Mucosa of gallbladder (tissue), 1 donor: ENCODE measurements at regions not wholly inside any gene's neighbourhood (a gene's known extent, or its start where the extent isn't known, plus 50 kb on each side); places are given as distances from the start of the nearest gene placed in this dataset.
"Not testable (repeated sequence)": the region's sequence is repeated elsewhere in the genome, so short reads cannot be mapped to it uniquely, and the experiment has no call there.

Source experiments
- DNase-seq: peaks from one replicate; pipeline ENCODE4 v3.0.0-alpha.2; 2020; ENCODE audit warnings: low spot score
- donor health status: DM: no; HTN: no; CAD: no.

DNA sequence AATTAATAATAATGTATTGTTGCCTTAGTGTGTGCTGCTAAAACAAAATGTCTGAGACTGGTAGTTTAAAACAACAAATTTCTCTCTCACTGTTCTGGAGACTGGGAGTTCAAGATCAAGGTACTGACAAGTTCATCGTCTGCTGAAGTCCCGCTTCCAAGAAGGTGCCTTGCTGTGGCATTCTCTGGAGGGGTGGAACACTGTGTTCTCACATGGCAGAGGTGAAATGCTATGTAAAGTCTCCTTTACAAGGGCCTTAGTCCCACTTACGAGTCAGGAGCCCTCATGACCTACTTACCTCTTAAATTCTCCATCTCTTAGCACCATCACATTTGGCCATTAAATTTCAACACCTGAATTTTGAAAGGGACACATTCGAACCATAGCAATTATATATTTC, 299.2 kb upstream of the RBMS1 start:
- no peak for DNase-seq

DNA sequence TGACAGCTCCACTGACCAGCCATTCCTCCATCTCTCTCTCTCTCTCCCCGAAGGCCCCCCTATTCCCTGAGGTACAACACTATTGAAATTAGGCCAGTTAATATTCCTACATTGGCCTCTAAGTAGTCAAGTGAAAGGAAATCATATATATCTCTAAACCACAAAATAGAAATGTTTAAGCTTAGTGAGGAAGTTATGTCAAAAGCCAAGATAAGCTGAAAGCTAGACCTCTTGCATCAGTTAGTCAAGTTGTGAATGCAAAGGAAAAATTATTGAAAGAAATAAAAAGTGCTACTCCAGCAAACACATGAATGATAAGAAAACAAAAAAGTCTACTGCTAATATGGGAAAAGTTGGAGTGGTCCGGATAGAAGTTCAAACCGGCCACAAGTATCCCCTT, 301.3 kb upstream of the RBMS1 start:
- DNase-seq = no peak

DNA sequence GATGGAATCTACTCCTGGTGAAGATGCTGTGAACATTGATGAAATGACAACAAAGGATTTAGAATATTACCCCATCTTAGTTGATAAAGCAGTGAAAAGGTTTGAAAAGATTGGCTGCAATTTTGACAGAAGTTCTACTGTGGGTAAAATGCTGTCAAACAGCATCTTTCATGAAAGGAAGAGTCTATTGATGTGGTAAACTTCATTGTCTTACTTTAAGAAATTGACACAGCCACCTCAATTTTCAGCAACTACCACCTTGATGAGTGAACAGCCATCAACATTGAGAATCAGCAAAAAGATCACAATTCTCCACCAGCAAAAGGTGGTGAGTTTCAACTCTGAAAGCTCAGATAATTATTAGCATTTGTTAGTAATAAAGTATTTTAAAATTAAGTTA, 310.3 kb upstream of the RBMS1 start:
- no peak for DNase-seq

DNA sequence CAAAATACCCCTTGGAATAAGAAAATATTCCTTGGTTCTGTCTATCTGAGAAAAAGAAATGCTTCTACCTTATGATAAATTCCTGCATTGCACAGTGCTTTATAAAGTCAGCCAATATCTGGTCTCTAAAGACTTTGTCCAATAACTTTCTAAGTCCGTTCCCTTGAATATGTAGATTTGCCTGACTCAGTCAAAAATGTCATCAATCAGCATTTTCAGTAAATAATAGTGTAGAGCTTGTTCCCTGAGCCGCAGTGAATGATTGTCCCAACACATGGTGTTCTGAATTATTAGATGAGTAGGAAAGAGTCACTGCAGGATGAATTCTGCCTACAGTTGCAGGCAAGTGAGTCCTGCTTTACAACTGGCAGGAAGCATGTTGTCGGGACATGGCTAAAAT, 316.8 kb upstream of the RBMS1 start:
- DNase-seq = no peak

DNA sequence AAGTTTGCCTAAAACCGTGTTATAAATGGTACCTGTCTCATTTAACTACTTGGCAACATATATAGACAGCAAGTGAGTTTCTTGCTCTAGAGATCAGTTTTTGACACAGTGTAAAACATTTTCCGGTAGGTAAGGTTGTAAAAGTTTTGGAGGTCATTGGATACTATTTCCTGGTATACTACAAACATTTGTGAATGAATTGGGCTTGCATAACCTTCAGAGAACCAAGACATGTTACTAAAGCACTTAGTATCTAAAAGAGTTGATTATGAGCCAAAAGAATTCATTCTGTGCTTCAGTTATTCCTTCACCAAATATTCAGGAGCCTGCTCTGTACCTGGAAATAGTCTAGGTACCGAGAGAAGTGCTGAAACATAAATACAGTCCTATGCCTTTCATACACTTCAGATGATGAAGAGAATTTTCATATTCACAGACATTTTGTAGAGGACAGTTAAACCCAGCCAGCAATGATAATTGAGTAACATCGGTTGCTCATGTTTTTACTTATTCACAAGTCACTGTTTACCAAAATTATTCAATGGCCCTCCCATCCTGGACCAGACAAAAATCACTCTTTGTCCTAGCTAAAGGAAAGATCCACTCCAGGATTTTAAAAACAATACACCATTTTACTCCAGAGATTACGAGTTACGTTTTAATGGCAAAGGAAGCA, 319.4 kb upstream of the RBMS1 start:
- DNase-seq = no peak

DNA sequence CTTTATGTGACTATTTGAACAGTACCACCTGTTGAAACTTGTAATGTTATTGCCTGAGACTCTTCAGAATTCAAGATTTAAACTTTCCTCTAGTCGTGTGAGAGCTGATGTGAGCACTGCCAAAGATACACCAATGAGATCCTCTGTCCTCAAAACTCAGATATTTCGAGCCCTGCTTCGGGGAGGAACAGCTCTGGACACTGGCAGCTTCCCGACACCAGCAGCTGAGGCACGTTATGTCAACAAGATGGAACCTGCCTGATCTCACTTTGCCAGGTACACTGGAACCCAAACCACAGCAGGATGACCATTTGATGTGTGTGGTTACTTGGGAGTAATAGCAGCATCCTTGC, 319.9 kb upstream of the RBMS1 start:
- DNase-seq = no peak

DNA sequence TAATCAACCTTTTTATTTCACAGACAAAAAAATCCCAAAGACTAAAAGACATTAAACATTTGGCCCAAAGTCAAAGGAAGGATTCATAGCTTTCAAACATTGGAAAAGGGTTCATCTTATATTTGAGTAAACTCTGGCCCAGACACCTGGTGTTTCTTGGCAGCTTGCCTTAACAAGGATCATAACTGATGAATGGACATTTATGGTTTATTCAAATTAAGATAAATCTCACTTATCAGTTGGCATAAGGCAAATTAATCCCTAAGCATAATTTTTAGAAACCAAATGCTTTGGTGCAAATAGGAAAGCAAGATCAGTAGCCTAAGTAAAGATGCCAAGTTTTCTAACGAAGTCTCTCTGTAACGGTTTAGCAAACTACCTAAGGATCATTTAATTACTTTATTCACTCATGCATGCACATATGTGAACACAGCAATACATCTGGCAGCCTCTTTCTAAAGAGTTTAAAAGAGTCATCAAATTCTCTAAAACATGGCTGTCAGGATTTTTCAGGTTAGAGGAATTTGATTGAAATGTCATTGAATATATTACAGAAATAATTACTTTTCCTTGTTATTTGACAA, 323.4 kb upstream of the RBMS1 start:
- DNase-seq = no peak

DNA sequence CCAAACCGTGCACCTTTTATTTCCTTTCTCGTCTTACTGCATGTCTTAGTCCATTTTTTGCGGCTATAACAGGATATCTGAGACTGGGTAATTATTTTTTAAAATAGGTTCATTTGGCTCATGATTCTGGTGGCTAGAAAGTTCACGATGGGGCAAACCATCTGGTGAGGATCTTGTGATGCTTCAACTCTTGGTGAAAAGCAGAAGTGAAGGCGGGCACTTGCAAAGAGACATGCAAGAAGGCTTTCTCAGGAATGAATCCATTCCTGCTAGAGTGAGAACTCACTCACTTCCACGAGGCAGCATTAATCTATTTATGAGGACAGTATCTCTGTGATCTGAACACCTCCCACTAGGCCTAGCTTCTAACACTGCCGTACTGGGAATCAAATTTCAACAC, 327.1 kb upstream of the RBMS1 start:
- DNase-seq = no peak

DNA sequence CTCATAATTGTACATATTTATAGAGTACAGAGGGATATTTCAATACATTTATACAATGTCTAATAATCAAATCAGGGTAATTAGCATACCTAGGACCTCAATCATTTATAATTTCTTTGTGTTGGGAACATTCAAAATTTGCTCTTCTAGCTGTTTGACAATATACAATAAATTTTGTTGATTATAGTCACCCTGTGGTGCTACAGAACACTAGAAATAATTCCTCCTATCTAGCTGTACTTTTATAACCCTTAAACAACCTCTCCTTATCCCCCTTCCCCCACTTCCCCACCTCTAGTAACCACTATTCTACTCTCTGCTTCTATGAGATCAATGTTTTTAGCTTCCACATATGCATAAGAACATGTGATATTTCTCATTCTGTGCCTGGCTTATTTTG, 328.4 kb upstream of the RBMS1 start:
- DNase-seq = no peak

DNA sequence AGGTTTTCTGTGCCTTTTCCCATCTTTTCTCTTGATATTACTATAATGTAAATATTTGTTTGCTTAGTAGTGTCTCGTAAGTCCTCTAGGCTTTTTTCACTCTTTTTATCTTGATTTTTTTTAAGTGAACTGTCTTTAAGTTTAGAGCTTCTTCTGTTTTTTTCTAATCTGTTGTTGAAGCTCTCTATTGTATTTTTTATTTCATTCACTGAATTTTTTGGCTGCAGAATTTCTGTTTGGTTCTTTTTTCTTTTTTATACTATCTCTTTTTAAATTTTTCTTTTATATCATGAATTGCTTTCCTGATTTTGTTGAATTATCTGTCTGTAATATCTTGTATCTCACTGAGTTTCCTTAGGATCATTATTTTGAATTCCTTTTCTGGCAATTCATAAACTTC, 331.8 kb upstream of the RBMS1 start:
- no peak for DNase-seq

DNA sequence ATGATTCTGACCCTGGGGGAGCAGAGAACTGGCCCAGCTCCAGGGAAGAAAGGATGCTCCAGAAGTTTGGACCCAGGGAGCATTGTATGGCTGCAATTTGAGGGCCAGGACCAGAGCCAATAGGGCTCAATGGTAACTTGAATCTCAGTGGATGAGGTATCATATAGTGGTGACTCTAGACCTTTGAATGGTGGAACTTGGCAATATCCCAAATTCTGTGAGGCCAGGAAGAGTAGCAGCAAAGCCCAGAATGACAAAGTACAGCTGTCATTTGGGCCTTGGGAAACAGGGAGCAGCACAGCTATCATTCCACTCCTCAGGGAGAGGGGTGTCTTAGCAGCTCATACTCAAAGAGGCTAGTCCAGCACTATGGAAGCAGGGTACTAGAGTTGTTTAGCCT, 332.9 kb upstream of the RBMS1 start:
- DNase-seq = no peak

DNA sequence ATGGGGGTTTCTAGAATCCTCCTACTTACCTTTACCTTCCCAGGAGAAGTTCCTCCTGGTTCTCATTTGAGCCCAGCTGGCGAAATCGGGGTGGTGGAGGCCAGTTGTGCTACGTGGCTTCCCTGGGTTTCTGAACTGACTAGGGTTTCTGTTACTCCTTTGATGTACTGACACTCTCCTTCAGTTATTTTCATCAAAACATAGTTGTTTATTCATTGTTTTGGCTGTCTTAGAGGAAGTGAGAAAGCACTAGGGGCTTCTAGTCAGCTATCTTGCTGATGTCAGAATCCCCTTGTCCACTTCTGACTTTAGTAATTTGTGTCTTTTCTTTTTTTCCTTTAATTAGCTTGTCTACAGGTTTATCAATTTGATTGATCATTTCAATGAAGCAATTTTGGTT, 332.2 kb upstream of the TANK start:
- no peak for DNase-seq

DNA sequence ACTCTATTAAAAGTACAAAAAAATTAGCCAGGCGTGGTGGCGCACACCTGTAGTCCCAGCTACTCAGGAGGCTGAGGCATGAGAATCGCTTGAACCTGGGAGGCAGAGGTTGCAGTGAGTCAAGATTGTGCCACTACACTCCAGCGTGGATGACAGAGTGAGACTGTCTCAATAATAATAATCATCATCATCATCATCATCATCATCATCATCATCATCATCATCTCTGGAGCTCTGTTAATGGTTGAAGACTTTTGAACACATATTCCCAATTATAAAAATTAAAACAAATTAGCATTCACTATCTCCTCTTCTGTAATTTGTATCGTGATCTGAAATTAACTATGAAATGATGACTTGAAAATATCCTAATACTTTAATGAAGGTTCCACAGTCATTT, 327.8 kb upstream of the TANK start:
- not testable (repeated sequence) for DNase-seq

DNA sequence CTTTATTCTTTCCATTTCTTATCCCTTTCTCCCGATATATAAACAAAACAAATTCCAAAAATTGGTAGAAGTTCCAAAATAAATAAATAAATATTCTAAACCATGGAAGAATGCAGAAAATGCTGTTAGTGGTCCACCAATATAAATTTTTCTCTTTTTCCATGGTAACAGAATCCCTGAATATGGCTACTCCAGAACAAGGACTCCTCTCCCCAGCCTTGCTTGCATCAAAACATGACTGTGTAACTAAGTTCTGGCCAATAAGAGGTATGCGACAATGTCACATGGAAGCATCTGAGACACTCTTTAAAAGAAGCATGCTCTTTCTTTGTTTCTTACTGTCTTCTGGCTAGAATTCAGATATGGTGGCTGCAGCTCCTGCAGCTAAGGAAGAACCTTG, 325.1 kb upstream of the TANK start:
- no peak for DNase-seq

DNA sequence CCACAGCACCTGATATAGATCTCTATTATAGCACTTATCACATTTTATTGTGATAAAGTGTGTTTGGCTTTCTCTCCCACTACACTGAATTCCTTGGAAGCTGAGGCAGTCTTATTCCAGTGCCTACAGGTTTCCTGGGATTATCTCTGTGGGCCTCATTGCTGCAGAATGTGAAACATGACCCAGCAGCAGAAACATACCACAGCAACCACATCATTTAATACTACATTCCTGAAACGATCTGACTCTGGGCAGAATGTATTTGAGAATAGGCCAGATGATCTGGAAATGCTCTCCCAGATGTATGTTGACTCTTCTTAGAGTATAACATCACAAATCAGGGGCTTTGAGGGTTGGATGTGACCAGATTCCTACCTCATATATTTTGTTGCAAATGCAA, 323.5 kb upstream of the TANK start:
- no peak for DNase-seq

DNA sequence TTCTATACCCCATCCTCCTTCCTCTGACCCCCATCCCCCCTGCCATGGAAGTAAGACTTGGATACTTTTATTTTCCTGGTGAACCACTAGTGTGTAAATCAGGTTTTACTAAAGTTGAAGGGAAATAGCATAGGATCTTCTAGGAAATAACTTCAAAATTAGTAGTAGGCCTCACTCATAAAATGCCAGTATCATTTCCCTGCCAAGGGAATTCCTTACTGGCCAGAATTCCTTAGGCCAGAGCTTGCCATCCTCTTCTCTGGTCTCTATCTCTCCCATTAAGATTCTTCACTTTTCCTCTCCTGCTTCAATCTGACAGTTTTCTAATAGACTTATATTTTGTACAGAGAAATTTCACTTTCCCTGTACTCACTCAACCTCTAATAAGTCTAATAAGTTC, 322.8 kb upstream of the TANK start:
- DNase-seq = no peak

DNA sequence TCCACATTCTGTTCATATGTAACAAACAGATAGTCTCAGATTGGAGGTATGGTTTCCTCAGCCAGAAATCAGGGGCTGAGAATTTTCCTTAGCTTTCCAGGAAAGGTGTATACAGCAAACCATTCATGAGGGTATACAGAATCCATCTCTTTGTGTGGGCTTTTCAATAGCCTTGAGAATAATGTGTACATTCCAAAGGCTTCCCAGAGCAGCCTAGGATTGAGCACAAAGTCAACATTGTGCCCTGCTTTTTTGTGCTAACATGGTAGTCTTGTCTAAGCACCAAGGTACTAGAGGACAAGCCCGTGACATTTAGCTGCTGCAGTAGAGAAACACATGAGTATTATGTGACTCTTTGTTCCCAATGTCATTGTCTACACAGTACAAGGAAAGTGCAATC, 322.1 kb upstream of the TANK start:
- DNase-seq = no peak

DNA sequence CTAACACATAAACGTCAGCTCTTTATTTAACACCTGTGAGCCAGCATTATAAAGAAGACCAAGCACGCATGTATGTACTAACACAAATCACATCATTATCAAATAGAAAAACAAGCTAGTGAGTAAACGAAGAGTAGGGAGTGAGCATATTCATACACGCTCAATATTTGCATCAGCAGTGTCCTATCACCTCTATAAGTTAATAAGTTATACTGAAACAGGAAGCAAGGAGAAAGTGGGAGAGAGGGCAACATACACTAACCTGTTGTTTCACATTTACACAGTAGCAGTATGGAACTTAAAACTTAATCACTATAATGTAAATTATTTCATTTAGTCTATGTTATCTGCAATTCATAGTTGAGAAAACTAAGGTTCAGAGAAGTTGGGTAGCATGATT, 321.5 kb upstream of the TANK start:
- DNase-seq = no peak

DNA sequence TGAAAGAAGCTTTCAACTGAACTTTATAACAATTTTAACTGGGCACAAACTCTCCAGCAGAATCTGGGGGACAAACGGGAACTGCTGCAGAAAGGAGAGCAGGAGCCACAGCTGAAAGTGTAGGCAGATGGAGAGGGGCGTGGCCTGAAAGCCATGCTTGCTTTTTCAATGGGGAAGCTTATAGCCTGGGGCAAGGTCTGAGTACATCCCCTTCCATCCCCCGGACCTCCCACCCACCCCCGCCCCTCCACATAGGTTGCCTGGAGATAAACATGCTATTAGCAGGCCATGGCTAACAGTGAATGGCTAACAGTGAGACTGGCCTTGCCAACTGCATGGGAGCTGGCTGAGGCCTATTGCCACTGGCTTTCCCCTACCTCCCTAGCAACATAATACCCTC, 317.9 kb upstream of the TANK start:
- DNase-seq = no peak

DNA sequence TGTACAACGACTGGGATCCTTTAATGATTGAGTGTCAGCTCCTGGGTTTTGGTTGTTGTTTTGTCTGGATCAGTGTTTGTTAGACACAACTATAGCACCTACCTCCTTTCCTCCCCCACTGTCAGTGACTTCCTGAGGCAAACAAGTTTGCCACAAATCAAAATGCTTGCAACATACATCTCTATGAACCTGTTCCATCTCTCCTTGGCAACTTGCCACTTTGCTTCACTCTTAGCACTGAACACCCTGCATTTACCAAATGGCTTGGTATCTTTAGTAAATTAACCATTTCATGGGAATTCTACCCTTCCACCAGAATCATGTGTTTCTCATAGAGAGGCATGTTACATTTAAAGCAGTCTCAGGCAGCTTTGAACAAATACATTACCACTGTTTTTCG, 301.1 kb upstream of the TANK start:
- no peak for DNase-seq

DNA sequence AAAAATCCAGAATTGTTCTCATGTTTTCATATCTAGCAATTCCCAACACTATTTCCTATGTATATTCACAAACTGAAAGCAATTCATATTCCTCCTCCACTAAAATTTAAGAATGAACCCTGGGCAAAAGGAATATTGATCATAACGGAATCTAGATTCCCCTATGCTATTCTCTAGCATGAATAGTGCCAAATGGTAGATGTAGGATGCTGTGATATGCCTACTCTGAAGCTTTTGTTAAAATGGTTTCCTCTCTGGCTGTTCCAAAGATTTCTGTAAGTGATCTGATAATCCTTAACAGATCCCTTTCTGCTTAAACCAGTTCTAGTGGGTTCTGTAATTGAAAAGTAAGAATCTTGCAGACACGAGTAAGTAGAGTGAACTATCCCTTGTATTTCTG, 298.0 kb upstream of the TANK start:
- DNase-seq = no peak

DNA sequence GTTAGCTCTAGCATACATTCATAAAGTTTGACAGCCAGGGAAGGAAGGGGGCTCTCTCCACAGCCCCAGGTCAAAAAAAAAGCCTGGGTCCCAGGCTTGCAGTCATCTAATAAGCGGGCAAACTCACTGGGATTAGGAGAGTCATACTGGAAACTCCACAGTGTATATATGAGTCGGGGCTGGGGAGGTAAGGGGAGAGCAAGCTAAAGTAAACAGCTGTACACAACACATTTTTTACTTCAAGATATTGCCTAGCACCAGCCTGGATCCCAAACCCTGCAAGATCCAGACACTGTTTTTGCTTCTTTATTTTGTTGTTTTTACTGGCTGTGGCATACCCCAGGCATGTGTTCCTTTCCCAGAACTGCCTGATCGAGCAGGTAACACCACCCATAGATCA, 291.3 kb upstream of the TANK start:
- DNase-seq = no peak

DNA sequence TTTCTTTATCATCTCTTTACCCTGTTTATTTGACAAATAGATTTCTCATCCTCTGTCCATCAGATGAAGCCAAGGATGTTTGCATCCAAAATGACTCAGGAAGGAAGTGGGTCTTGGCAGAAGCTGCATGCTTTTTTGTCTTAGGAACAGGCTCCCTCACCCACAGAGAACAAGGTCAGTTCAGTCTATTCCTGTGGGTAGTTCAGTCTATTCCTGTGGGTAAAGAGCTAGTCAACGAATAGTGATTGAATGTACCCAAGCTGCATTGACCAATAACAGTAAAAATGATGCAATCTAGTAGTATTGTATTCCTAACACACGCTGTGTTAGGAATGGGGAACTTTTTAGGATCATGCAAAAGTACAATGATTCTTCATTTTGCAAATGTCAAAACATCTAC, 290.8 kb upstream of the TANK start:
- no peak for DNase-seq

DNA sequence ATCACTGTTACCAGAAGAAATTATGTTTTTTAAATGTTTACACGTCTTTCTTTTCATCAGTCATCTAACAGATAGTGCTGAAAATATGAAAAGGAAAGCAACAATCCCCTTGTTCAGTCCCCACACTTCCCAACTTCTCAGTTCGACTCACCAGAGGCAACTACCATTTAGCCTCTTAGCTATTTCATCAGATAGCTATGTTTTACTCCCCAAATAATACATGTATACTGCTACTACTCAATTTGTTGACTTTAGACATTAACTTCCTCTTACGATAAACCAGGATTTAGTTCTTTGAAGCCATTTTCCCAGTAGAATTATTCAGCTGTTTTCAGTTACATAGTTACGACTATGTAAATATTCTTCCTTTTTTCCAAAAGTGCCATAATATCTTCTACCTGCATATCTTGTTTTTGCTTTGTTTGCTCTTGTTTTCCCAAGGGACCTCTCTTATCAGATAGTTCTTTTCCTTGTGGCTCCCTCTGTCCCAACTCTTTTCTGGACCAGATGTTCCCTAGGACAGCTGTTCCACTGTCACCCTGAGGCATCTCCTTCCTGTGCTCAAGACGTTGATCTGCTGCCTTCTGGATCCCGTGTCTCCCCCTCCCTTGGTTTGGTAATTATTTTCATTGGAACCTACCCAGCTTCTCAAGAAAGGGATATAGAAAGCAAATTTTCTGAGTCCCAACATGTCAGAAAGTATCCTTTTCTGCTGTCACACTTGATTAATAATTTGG, 289.3 kb upstream of the TANK start:
- no peak for DNase-seq
